ENCODE measurements at regions not wholly inside any gene's neighbourhood (a gene's known extent, or its start where the extent isn't known, plus 50 kb on each side); places are given as distances from the start of the nearest gene placed in this dataset.

- Histone ChIP-seq H4K20me1 (ENCODE audit: control insufficient read depth, extremely low read depth, insufficient read depth, low read length) (no peaks in the 10 kb centered on the region), H3K4me1 (ENCODE audit: control insufficient read depth, extremely low read depth, insufficient read depth, low read length) (no peaks in the 10 kb centered on the region), H3K4me3 (ENCODE audit: control insufficient read depth in 2 of 3, extremely low read depth in 1 of 3, insufficient read depth in 2 of 3, low read depth in 1 of 3, low read length in 3 of 3) (no peak overlapping the region), H3K36me3 (ENCODE audit: control insufficient read depth in 2 of 2, extremely low read depth in 1 of 2, insufficient read depth in 2 of 2, low read length in 2 of 2) (no peaks in the 10 kb centered on the region), H3K9me3 (ENCODE audit: control insufficient read depth, low read depth, low read length) (peaks cover 3% of the 10 kb centered on the region), H3K79me2 (ENCODE audit: control insufficient read depth, insufficient read depth, low read length) (no peaks in the 10 kb centered on the region), H3K27ac (ENCODE audit: control insufficient read depth, insufficient read depth, low read length) (no peak overlapping the region), H3K4me2 (ENCODE audit: control insufficient read depth, extremely low read depth, insufficient read depth, low read depth, low read length) (no peak overlapping the region), H3K9me1 (ENCODE audit: control insufficient read depth, extremely low read depth, insufficient read depth, low read length) (no peaks in the 10 kb centered on the region), H3K27me3 (ENCODE audit: control insufficient read depth, extremely low read depth, insufficient read depth, low read length) (no peaks in the 10 kb centered on the region), H2AFZ (ENCODE audit: control insufficient read depth, low read length) (no peak overlapping the region), H3K9ac (ENCODE audit: control insufficient read depth, extremely low read depth, insufficient read depth, low read length) (no peak overlapping the region)
- DNase-seq (ENCODE audit: low read depth, low spot score) = no peak
- no peak for FAIRE-seq
- TF ChIP-seq EZH2 (IDR thresholded peaks at IDR 0.05; ENCODE audit: low read length) = no peak
- dilution Hi-C loops (cut with MboI; ENCODE audit: extremely low pct_ligation_motif_present, low sequenced_read_pairs) = no loop called here
Measured at GRCh38 chr11:114925591-114925990, 247.3 kb downstream of the NXPE2 start.

GRCh38 chr11:114928260-114928870 is 250.0 kb downstream of the NXPE2 start:
- no peak for DNase-seq (ENCODE audit: low read depth, low spot score)

More at GRCh38 chr11:114928260-114928870, 250.0 kb downstream of the NXPE2 start:
- dilution Hi-C loops (cut with MboI; ENCODE audit: extremely low pct_ligation_motif_present, low sequenced_read_pairs) = no loop called here
- TF ChIP-seq, protein P1, sequence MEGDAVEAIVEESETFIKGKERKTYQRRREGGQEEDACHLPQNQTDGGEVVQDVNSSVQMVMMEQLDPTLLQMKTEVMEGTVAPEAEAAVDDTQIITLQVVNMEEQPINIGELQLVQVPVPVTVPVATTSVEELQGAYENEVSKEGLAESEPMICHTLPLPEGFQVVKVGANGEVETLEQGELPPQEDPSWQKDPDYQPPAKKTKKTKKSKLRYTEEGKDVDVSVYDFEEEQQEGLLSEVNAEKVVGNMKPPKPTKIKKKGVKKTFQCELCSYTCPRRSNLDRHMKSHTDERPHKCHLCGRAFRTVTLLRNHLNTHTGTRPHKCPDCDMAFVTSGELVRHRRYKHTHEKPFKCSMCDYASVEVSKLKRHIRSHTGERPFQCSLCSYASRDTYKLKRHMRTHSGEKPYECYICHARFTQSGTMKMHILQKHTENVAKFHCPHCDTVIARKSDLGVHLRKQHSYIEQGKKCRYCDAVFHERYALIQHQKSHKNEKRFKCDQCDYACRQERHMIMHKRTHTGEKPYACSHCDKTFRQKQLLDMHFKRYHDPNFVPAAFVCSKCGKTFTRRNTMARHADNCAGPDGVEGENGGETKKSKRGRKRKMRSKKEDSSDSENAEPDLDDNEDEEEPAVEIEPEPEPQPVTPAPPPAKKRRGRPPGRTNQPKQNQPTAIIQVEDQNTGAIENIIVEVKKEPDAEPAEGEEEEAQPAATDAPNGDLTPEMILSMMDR (optimal IDR thresholded peaks at IDR 0.05 in 1 of 3, IDR thresholded peaks at IDR 0.05 in 1 of 3, conservative IDR thresholded peaks at IDR 0.05 in 1 of 3; ENCODE audit: extremely low read depth in 1 of 3, insufficient read depth in 2 of 3, low read length in 3 of 3) = no peak
- no peak for TF ChIP-seq EZH2 (IDR thresholded peaks at IDR 0.05; ENCODE audit: low read length)
- no peaks in the 10 kb centered on the region for H3K36me3 ChIP-seq (ENCODE audit: control insufficient read depth in 2 of 2, extremely low read depth in 1 of 2, insufficient read depth in 2 of 2, low read length in 2 of 2)
- no peak overlapping the region for H3K4me3 ChIP-seq (ENCODE audit: control insufficient read depth in 2 of 3, extremely low read depth in 1 of 3, insufficient read depth in 2 of 3, low read depth in 1 of 3, low read length in 3 of 3)
- no peak for FAIRE-seq
- H3K27ac ChIP-seq (ENCODE audit: control insufficient read depth, insufficient read depth, low read length) = no peak overlapping the region
- no peak overlapping the region for H3K9ac ChIP-seq (ENCODE audit: control insufficient read depth, extremely low read depth, insufficient read depth, low read length)
- H3K9me3 ChIP-seq (ENCODE audit: control insufficient read depth, low read depth, low read length) = peaks cover 3% of the 10 kb centered on the region
- H3K27me3 ChIP-seq (ENCODE audit: control insufficient read depth, extremely low read depth, insufficient read depth, low read length) = no peaks in the 10 kb centered on the region
- no peaks in the 10 kb centered on the region for H3K4me1 ChIP-seq (ENCODE audit: control insufficient read depth, extremely low read depth, insufficient read depth, low read length)
- no peaks in the 10 kb centered on the region for H3K79me2 ChIP-seq (ENCODE audit: control insufficient read depth, insufficient read depth, low read length)
- H4K20me1 ChIP-seq (ENCODE audit: control insufficient read depth, extremely low read depth, insufficient read depth, low read length) = no peaks in the 10 kb centered on the region
- H3K9me1 ChIP-seq (ENCODE audit: control insufficient read depth, extremely low read depth, insufficient read depth, low read length) = no peaks in the 10 kb centered on the region
- H3K4me2 ChIP-seq (ENCODE audit: control insufficient read depth, extremely low read depth, insufficient read depth, low read depth, low read length) = no peak overlapping the region
- no peak overlapping the region for H2AFZ ChIP-seq (ENCODE audit: control insufficient read depth, low read length)

Data from keratinocyte (primary cell).